ENCODE measurements at regions not wholly inside any gene's neighbourhood (a gene's known extent, or its start where the extent isn't known, plus 50 kb on each side); places are given as distances from the start of the nearest gene placed in this dataset.

GRCh38 chr3:160061525-160061924 is 72.9 kb downstream of the IL12A start:
- no peaks in the 10 kb centered on the region for H3K79me2 ChIP-seq (ENCODE audit: low read length)
- H3K9ac ChIP-seq (ENCODE audit: low read length), result no peak overlapping the region
- ATAC-seq (no peak), DNase-seq (no peak)
- no peaks in the 10 kb centered on the region for H3K27me3 ChIP-seq (ENCODE audit: low read length)
- no peak overlapping the region for H3K27ac ChIP-seq (ENCODE audit: low read length)
- no peaks in the 10 kb centered on the region for H3K36me3 ChIP-seq (ENCODE audit: low read depth, low read length)
- no peak overlapping the region for H3K4me3 ChIP-seq (ENCODE audit: low read length)
- H4K20me1 ChIP-seq (ENCODE audit: low read length), result no peaks in the 10 kb centered on the region
- CTCF ChIA-PET, result no interaction called here
- BruUV-seq (replicated peaks), result no TSS peak
- H3K4me2 ChIP-seq (ENCODE audit: low read length), result no peak overlapping the region
- H2AFZ ChIP-seq (ENCODE audit: low read length), result no peak overlapping the region
- H3F3A ChIP-seq (ENCODE audit: low read length, unreplicated experiment), result no peaks in the 10 kb centered on the region
- H3K9me2 ChIP-seq (replicated peaks; ENCODE audit: low read length), result 0 out of 2 replicates have a peak, but pooled peaks cover 3% of the 10 kb centered on the region
- intact Hi-C loops (cut with micrococcal nuclease), result no loop called here
- no peaks in the 10 kb centered on the region for H3K9me3 ChIP-seq (ENCODE audit: low read length)
- no peak for TF ChIP-seq EZH2 (IDR thresholded peaks at IDR 0.05; ENCODE audit: low read length, unreplicated experiment)
- no peak for TF ChIP-seq EZH2phosphoT487 (IDR thresholded peaks at IDR 0.05; ENCODE audit: borderline replicate concordance, low read length)
- TF ChIP-seq CTCF (conservative IDR thresholded peaks at IDR 0.05; ENCODE audit: low read depth, low read length), result no peak
- H3K4me1 ChIP-seq (ENCODE audit: insufficient read depth, low read length), result no peaks in the 10 kb centered on the region
- POLR2A ChIA-PET (ENCODE audit: unreplicated experiment), result no interaction called here

- H3K4me2 ChIP-seq (ENCODE audit: low read length), result no peak overlapping the region
- H3K9me2 ChIP-seq (replicated peaks; ENCODE audit: low read length), result no peaks in the 10 kb centered on the region
- ChIA-PET POLR2A (ENCODE audit: unreplicated experiment) (no interaction called here), CTCF (no interaction called here)
- H3K27me3 ChIP-seq (ENCODE audit: low read length), result 0 out of 2 replicates have a peak, but pooled peaks cover 3% of the 10 kb centered on the region
- intact Hi-C loops (cut with micrococcal nuclease), result no loop called here
- H3K27ac ChIP-seq (ENCODE audit: low read length), result no peak overlapping the region
- H3K9ac ChIP-seq (ENCODE audit: low read length), result no peak overlapping the region
- no peaks in the 10 kb centered on the region for H4K20me1 ChIP-seq (ENCODE audit: low read length)
- H3K9me3 ChIP-seq (ENCODE audit: low read length), result no peaks in the 10 kb centered on the region
- ATAC-seq, result no peak
- no peaks in the 10 kb centered on the region for H3K4me1 ChIP-seq (ENCODE audit: insufficient read depth, low read length)
- H3K36me3 ChIP-seq (ENCODE audit: low read depth, low read length), result no peaks in the 10 kb centered on the region
- no peaks in the 10 kb centered on the region for H3K79me2 ChIP-seq (ENCODE audit: low read length)
- no peaks in the 10 kb centered on the region for H3F3A ChIP-seq (ENCODE audit: low read length, unreplicated experiment)
- no peak for DNase-seq
- no TSS peak for BruUV-seq (replicated peaks)
- no peak overlapping the region for H2AFZ ChIP-seq (ENCODE audit: low read length)
- H3K4me3 ChIP-seq (ENCODE audit: low read length), result no peak overlapping the region
- TF ChIP-seq EZH2phosphoT487 (IDR thresholded peaks at IDR 0.05; ENCODE audit: borderline replicate concordance, low read length) (no peak), CTCF (conservative IDR thresholded peaks at IDR 0.05; ENCODE audit: low read depth, low read length) (no peak), EZH2 (IDR thresholded peaks at IDR 0.05; ENCODE audit: low read length, unreplicated experiment) (no peak)
Observed at GRCh38 chr3:160065282-160065681, 76.6 kb downstream of the IL12A start.

- Histone ChIP-seq H2AFZ (ENCODE audit: low read length) (no peak overlapping the region), H3K9me2 (replicated peaks; ENCODE audit: low read length) (no peaks in the 10 kb centered on the region), H3K27me3 (ENCODE audit: low read length) (peaks cover 7% of the 10 kb centered on the region; the same call in 1 of the 2 replicates), H3K36me3 (ENCODE audit: low read depth, low read length) (no peaks in the 10 kb centered on the region), H3K9me3 (ENCODE audit: low read length) (no peaks in the 10 kb centered on the region), H3K4me3 (ENCODE audit: low read length) (no peak overlapping the region), H3K4me2 (ENCODE audit: low read length) (no peak overlapping the region), H3K9ac (ENCODE audit: low read length) (no peak overlapping the region), H3K4me1 (ENCODE audit: insufficient read depth, low read length) (no peaks in the 10 kb centered on the region), H3K27ac (ENCODE audit: low read length) (no peak overlapping the region), H4K20me1 (ENCODE audit: low read length) (no peaks in the 10 kb centered on the region), H3F3A (ENCODE audit: low read length, unreplicated experiment) (no peaks in the 10 kb centered on the region), H3K79me2 (ENCODE audit: low read length) (no peaks in the 10 kb centered on the region)
- ATAC-seq (no peak), DNase-seq (no peak)
- BruUV-seq (replicated peaks), result no TSS peak
- intact Hi-C loops (cut with micrococcal nuclease), result no loop called here
- TF ChIP-seq CTCF (conservative IDR thresholded peaks at IDR 0.05; ENCODE audit: low read depth, low read length) (no peak), EZH2phosphoT487 (IDR thresholded peaks at IDR 0.05; ENCODE audit: borderline replicate concordance, low read length) (no peak), EZH2 (IDR thresholded peaks at IDR 0.05; ENCODE audit: low read length, unreplicated experiment) (no peak)
- POLR2A ChIA-PET (ENCODE audit: unreplicated experiment), result no interaction called here
- CTCF ChIA-PET, result no interaction called here
Observed at GRCh38 chr3:160065786-160066185, 77.2 kb downstream of the IL12A start.
